SK-N-SH treated with all-trans-retinoic acid at 6 μM for 48 hours (cell line): ENCODE measurements at regions not wholly inside any gene's neighbourhood (a gene's known extent, or its start where the extent isn't known, plus 50 kb on each side); places are given as distances from the start of the nearest gene placed in this dataset.

Experiments
- ATAC-seq: fragments of 200-7000 bp; cut with Tn5 transposase; 3 replicates; pipeline ENCODE4 v1.9.1; 2020; ENCODE audit warnings: mild to moderate bottlenecking, moderate library complexity
- ARNTL ChIP-seq: fragments of 450-650 bp; formaldehyde crosslinking; IDR thresholded peaks from 2 replicates; pipeline ENCODE4 v1.5.0; 2020; ENCODE audit warnings: low read depth, mild to moderate bottlenecking, moderate library complexity, borderline replicate concordance
- BACH2 ChIP-seq: fragments of 250-450 bp; sonication (Bioruptor Pico); IDR thresholded peaks from 2 replicates; pipeline ENCODE4 v1.9.0; 2021; ENCODE audit warnings: mild to moderate bottlenecking, borderline replicate concordance
- CSDC2 ChIP-seq: fragments of 250-450 bp; sonication (Bioruptor Pico); IDR thresholded peaks from 2 replicates; pipeline ENCODE4 v1.5.0; 2020; ENCODE audit warnings: mild to moderate bottlenecking, moderate library complexity
- CSRNP3 ChIP-seq: fragments of 250-450 bp; sonication (Bioruptor Pico); IDR thresholded peaks from 2 replicates; pipeline ENCODE4 v1.5.1; 2021; ENCODE audit warnings: mild to moderate bottlenecking, moderate library complexity
- GLIS3 ChIP-seq: fragments of 250-450 bp; sonication (Bioruptor Pico); IDR thresholded peaks from 2 replicates; pipeline ENCODE4 v1.5.0; 2020; ENCODE audit warnings: mild to moderate bottlenecking, moderate library complexity
- ISL1 ChIP-seq: fragments of 250-450 bp; sonication (Bioruptor Pico); IDR thresholded peaks from 2 replicates; pipeline ENCODE4 v2.1.2; 2022; ENCODE audit warnings: mild to moderate bottlenecking, moderate library complexity
- OSR1 ChIP-seq: fragments of 250-450 bp; sonication (Bioruptor Pico); IDR thresholded peaks from 2 replicates; pipeline ENCODE4 v1.8.0; 2022; ENCODE audit warnings: moderate library complexity, mild to moderate bottlenecking, inconsistent platforms
- PATZ1 ChIP-seq: fragments of 250-450 bp; sonication (Bioruptor Pico); IDR thresholded peaks from 2 replicates; pipeline ENCODE4 v1.8.0; 2020; ENCODE audit warnings: mild to moderate bottlenecking, moderate library complexity, borderline replicate concordance
- POU6F1 ChIP-seq: fragments of 250-450 bp; sonication (Bioruptor Pico); IDR thresholded peaks from 2 replicates; pipeline ENCODE4 v1.8.0; 2021; ENCODE audit warnings: low read depth, mild to moderate bottlenecking, moderate library complexity, borderline replicate concordance
- RARB ChIP-seq: fragments of 250-450 bp; sonication (Bioruptor Pico); IDR thresholded peaks from 2 replicates; pipeline ENCODE4 v1.8.0; 2021; ENCODE audit warnings: mild to moderate bottlenecking, moderate library complexity
- SNAI2 ChIP-seq: fragments of 250-450 bp; sonication (Bioruptor Pico); IDR thresholded peaks from 2 replicates; pipeline ENCODE4 v1.5.0; 2020; ENCODE audit warnings: mild to moderate bottlenecking, moderate library complexity
- TCF4 ChIP-seq: fragments of 250-450 bp; sonication (Bioruptor Pico); IDR thresholded peaks from 2 replicates; pipeline ENCODE4 v1.8.0; 2021; ENCODE audit warnings: mild to moderate bottlenecking, moderate library complexity, borderline replicate concordance
- TOX ChIP-seq: fragments of 250-450 bp; sonication (Bioruptor Pico); IDR thresholded peaks from 2 replicates; pipeline ENCODE4 v1.8.0; 2021; ENCODE audit warnings: mild to moderate bottlenecking, moderate library complexity, borderline replicate concordance
- TSHZ2 ChIP-seq: fragments of 250-450 bp; sonication (Bioruptor Pico); IDR thresholded peaks from 2 replicates; pipeline ENCODE4 v1.5.0; 2020; ENCODE audit warnings: mild to moderate bottlenecking, moderate library complexity
- ZC3H10 ChIP-seq: fragments of 250-450 bp; sonication (Bioruptor Pico); IDR thresholded peaks from 2 replicates; pipeline ENCODE4 v1.5.1; 2021; ENCODE audit warnings: mild to moderate bottlenecking, moderate library complexity
- ZFP3 ChIP-seq: fragments of 250-450 bp; sonication (Bioruptor Pico); IDR thresholded peaks from 2 replicates; pipeline ENCODE4 v1.5.0; 2020; ENCODE audit warnings: mild to moderate bottlenecking, moderate library complexity
- ZNF565 ChIP-seq: fragments of 450-650 bp; formaldehyde crosslinking; conservative IDR thresholded peaks from 2 replicates; pipeline ENCODE4 v1.5.0; 2020; ENCODE audit warnings: low read depth, mild to moderate bottlenecking, moderate library complexity
- ZNF70 ChIP-seq: fragments of 450-650 bp; formaldehyde crosslinking; IDR thresholded peaks from 2 replicates; pipeline ENCODE4 v1.5.0; 2020; ENCODE audit warnings: mild to moderate bottlenecking, moderate library complexity
- ZNF8 ChIP-seq: fragments of 450-650 bp; formaldehyde crosslinking; IDR thresholded peaks from 2 replicates; pipeline ENCODE4 v1.5.0; 2020; ENCODE audit warnings: mild to moderate bottlenecking, moderate library complexity

GRCh38 chr2:108073415-108074072 is 87.2 kb downstream of the SLC5A7 start (continued):
- peak; percentile 74; the same call in 1 of the 2 replicates for TF ChIP-seq ZFP3
- TF ChIP-seq OSR1 (CRISPR knock-in tag), result no peak
- TF ChIP-seq PATZ1, result peak; percentile 94
- TF ChIP-seq ISL1 (CRISPR knock-in tag), result peak; percentile 100
- TF ChIP-seq SNAI2 (CRISPR knock-in tag), result 0 out of 2 replicates have a peak, but pooled peaks have one; percentile 39
- 0 out of 2 replicates have a peak, but pooled peaks have one; percentile 22 for TF ChIP-seq ZNF565 (CRISPR knock-in tag)
- peak; percentile 96 for TF ChIP-seq GLIS3 (CRISPR knock-in tag)
- 0 out of 2 replicates have a peak, but pooled peaks have one; percentile 11 for TF ChIP-seq ZNF70 (CRISPR knock-in tag)
- TF ChIP-seq TCF4 (CRISPR knock-in tag), result peak; percentile 86; the same call in 1 of the 2 replicates
- TF ChIP-seq BACH2 (CRISPR knock-in tag), result no peak
- peak; percentile 98 for TF ChIP-seq ZC3H10 (CRISPR knock-in tag)
- TF ChIP-seq, all 23 proteins: peak for 15

GRCh38 chr2:108074150-108074549 is 87.8 kb downstream of the SLC5A7 start:
- TF ChIP-seq CSRNP3 (CRISPR knock-in tag) (peak; percentile 11; the same call in 1 of the 2 replicates), CSDC2 (CRISPR knock-in tag) (no peak), TCF4 (CRISPR knock-in tag) (peak; percentile 57; the same call in 1 of the 2 replicates)
- peak; percentile 30; the same call in 2 of the 3 replicates for ATAC-seq

GRCh38 chr2:108074946-108075345 is 88.6 kb downstream of the SLC5A7 start:
- no peak for TF ChIP-seq GLIS3 (CRISPR knock-in tag)
- TF ChIP-seq POU6F1 (CRISPR knock-in tag), result no peak
- no peak for TF ChIP-seq TOX (CRISPR knock-in tag)
- TF ChIP-seq ARNTL (CRISPR knock-in tag), result no peak
- no peak for TF ChIP-seq ZC3H10 (CRISPR knock-in tag)
- TF ChIP-seq CSDC2 (CRISPR knock-in tag), result no peak
- TF ChIP-seq ZNF8 (CRISPR knock-in tag), result no peak
- TF ChIP-seq, all 23 proteins: peak for 0
- no peak for ATAC-seq

- TF ChIP-seq TCF4 (CRISPR knock-in tag) (no peak), PATZ1 (no peak), ARNTL (CRISPR knock-in tag) (no peak), RARB (CRISPR knock-in tag) (no peak), TSHZ2 (CRISPR knock-in tag) (no peak), ZNF565 (CRISPR knock-in tag) (no peak)
- ATAC-seq, result no peak
Observed at GRCh38 chr2:108076527-108076926, 90.2 kb downstream of the SLC5A7 start.
